H1 (cell line): ENCODE measurements at regions not wholly inside any gene's neighbourhood (a gene's known extent, or its start where the extent isn't known, plus 50 kb on each side); places are given as distances from the start of the nearest gene placed in this dataset.

Experiments used
- CTCF ChIA-PET: fragments of 300-600 bp; sonication (Branson Sonifier 250); formaldehyde crosslinking; loops from one replicate; lab custom pipeline; 2021; ENCODE audit not compliant: partially characterized antibody; lab: Charles Lee
- POLR2A ChIA-PET: fragments of 300-600 bp; sonication (Branson Sonifier 250); formaldehyde crosslinking; loops from one replicate; lab custom pipeline; 2021; ENCODE audit warnings: inconsistent platforms; ENCODE audit not compliant: partially characterized antibody; lab: Charles Lee
- DNase-seq, 2 experiments: peaks; one replicate each; pipeline versions ENCODE4 v3.0.0 to v3.0.0-alpha.2; 2010 to 2022; ENCODE audit warnings: low spot score in 2 of 2, low read depth in 1 of 2, mixed read lengths in 1 of 2
- FAIRE-seq: peaks from 2 replicates; lab custom pipeline; 2011; peaks lifted over from hg19 to GRCh38; lab: Jason Lieb, UNC
- H2AFZ ChIP-seq: 2 replicates; pipeline ENCODE4 v1.8.1; 2012; ENCODE audit warnings: low read length, inconsistent platforms
- H2AK5ac ChIP-seq: 2 replicates; pipeline ENCODE4 v1.6.1; 2013; ENCODE audit warnings: low read depth, low read length
- H2BK120ac ChIP-seq: replicated peaks from 2 replicates; pipeline ENCODE3; 2013; ENCODE audit warnings: low read depth, low read length, inconsistent platforms
- H2BK12ac ChIP-seq: 2 replicates; pipeline ENCODE4 v1.6.1; 2013; ENCODE audit warnings: low read depth, low read length
- H2BK15ac ChIP-seq: 2 replicates; pipeline ENCODE4 v1.6.1; 2013; ENCODE audit warnings: low read length
- H2BK20ac ChIP-seq: 2 replicates; pipeline ENCODE4 v1.6.1; 2013; ENCODE audit warnings: low read length
- H2BK5ac ChIP-seq: 2 replicates; pipeline ENCODE4 v1.6.1; 2013; ENCODE audit warnings: low read depth, low read length
- H3K14ac ChIP-seq: 2 replicates; pipeline ENCODE4 v1.6.1; 2013; ENCODE audit warnings: inconsistent platforms; ENCODE audit not compliant: insufficient read length
- H3K18ac ChIP-seq: 2 replicates; pipeline ENCODE4 v1.6.1; 2013; ENCODE audit warnings: low read length; ENCODE audit errors: extremely low read depth
- H3K23ac ChIP-seq: 2 replicates; pipeline ENCODE4 v1.6.1; 2013; ENCODE audit warnings: inconsistent platforms; ENCODE audit not compliant: insufficient read length
- H3K23me2 ChIP-seq: 2 replicates; pipeline ENCODE4 v1.6.1; 2013; ENCODE audit warnings: low read depth, low read length
- H3K27ac ChIP-seq: 2 replicates; pipeline ENCODE4 v1.6.1; 2011; ENCODE audit warnings: low read depth, low read length, inconsistent platforms
- H3K27me3 ChIP-seq, 4 experiments: replicated peaks in 1 of 4; 1 replicate in 1 of 4; 2 replicates in 3 of 4; pipeline versions ENCODE4 v1.6.1 to v1.8.1; 2011 to 2013; ENCODE audit warnings: low read length in 3 of 4, mild to moderate bottlenecking in 3 of 4, inconsistent platforms in 2 of 4, mixed read lengths in 2 of 4, moderate library complexity in 1 of 4; ENCODE audit not compliant: control insufficient read depth in 3 of 4, insufficient read depth in 3 of 4; ENCODE audit errors: extremely low read depth in 1 of 4
- H3K36me3 ChIP-seq, 4 experiments: 2 replicates each; pipeline versions ENCODE4 v1.6.1 to v1.8.1; 2011 to 2013; ENCODE audit warnings: mild to moderate bottlenecking in 4 of 4, low read length in 3 of 4, moderate library complexity in 2 of 4, control low read depth in 1 of 4, inconsistent platforms in 1 of 4; ENCODE audit not compliant: insufficient read depth in 4 of 4, control insufficient read depth in 2 of 4
- H3K4ac ChIP-seq: replicated peaks from 2 replicates; pipeline ENCODE3; 2013; ENCODE audit warnings: low read length, low read depth, mixed read lengths, inconsistent platforms; ENCODE audit not compliant: insufficient read length
- H3K4me1 ChIP-seq, 4 experiments: replicated peaks in 1 of 4; 1 replicate in 1 of 4; 2 replicates in 3 of 4; pipeline versions ENCODE4 v1.6.1 to v1.8.1; 2011 to 2013; ENCODE audit warnings: low read length in 3 of 4, inconsistent platforms in 2 of 4, mixed read lengths in 1 of 4; ENCODE audit not compliant: insufficient read depth in 4 of 4, control insufficient read depth in 3 of 4
- H3K4me2 ChIP-seq, 2 experiments: 2 replicates each; pipeline versions ENCODE4 v1.6.1 to v1.8.1; 2011 to 2013; ENCODE audit warnings: low read depth in 2 of 2, low read length in 2 of 2, control low read depth in 1 of 2, inconsistent platforms in 1 of 2, mild to moderate bottlenecking in 1 of 2; ENCODE audit not compliant: insufficient read depth in 1 of 2
- H3K4me3 ChIP-seq, 4 experiments: fragments of 200-600, 300-600 bp in 1 of 4; sonication (generic), shearing (Covaris generic), sonication (Bioruptor Twin) in 1 of 4; 2 replicates each; pipeline versions ENCODE4 v1.5.1 to v1.8.1; 2011 to 2016; ENCODE audit warnings: low read length in 4 of 4, low read depth in 3 of 4, control low read depth in 2 of 4, inconsistent platforms in 2 of 4, mild to moderate bottlenecking in 2 of 4, mixed read lengths in 1 of 4, moderate library complexity in 1 of 4; ENCODE audit not compliant: insufficient read depth in 2 of 4; ENCODE audit errors: extremely low read depth in 1 of 4
- H3K56ac ChIP-seq: replicated peaks from 2 replicates; pipeline ENCODE3; 2013; ENCODE audit warnings: low read depth, mild to moderate bottlenecking, mixed read lengths, low read length, inconsistent platforms; ENCODE audit not compliant: insufficient read length
- H3K79me1 ChIP-seq: 2 replicates; pipeline ENCODE4 v1.6.1; 2013; ENCODE audit warnings: low read depth, low read length, control low read depth
- H3K79me2 ChIP-seq, 2 experiments: 2 replicates each; pipeline versions ENCODE4 v1.6.1 to v1.8.1; 2012 to 2013; ENCODE audit warnings: low read length in 2 of 2, mild to moderate bottlenecking in 2 of 2, inconsistent platforms in 1 of 2; ENCODE audit not compliant: insufficient read depth in 2 of 2, control insufficient read depth in 1 of 2
- H3K9ac ChIP-seq, 4 experiments: replicated peaks in 1 of 4; 1 replicate in 1 of 4; 2 replicates in 3 of 4; pipeline versions ENCODE4 v1.6.1 to v1.8.1; 2011 to 2013; ENCODE audit warnings: low read depth in 3 of 4, low read length in 3 of 4, control low read depth in 2 of 4, mild to moderate bottlenecking in 2 of 4, moderate library complexity in 2 of 4, inconsistent platforms in 1 of 4; ENCODE audit errors: extremely low read depth in 1 of 4
- H3K9me3 ChIP-seq, 2 experiments: 2 replicates each; pipeline versions ENCODE4 v1.6.1 to v1.8.1; 2012 to 2013; ENCODE audit warnings: mild to moderate bottlenecking in 2 of 2, moderate library complexity in 2 of 2, control low read depth in 1 of 2, inconsistent platforms in 1 of 2, low read depth in 1 of 2, low read length in 1 of 2, mixed read lengths in 1 of 2; ENCODE audit not compliant: insufficient read depth in 2 of 2
- H4K20me1 ChIP-seq, 2 experiments: replicated peaks in 1 of 2; 2 replicates each; pipeline versions ENCODE3 to v1.8.1; 2011 to 2013; ENCODE audit warnings: inconsistent platforms in 2 of 2, low read length in 2 of 2, mild to moderate bottlenecking in 1 of 2; ENCODE audit not compliant: insufficient read depth in 2 of 2, control insufficient read depth in 1 of 2
- H4K5ac ChIP-seq: 2 replicates; pipeline ENCODE4 v1.6.1; 2013; ENCODE audit warnings: low read length, low read depth, mixed read lengths, inconsistent platforms; ENCODE audit not compliant: insufficient read length
- H4K8ac ChIP-seq: 2 replicates; pipeline ENCODE4 v1.8.0; 2013; ENCODE audit warnings: mild to moderate bottlenecking, moderate library complexity, low read length, inconsistent platforms; ENCODE audit not compliant: insufficient read depth; ENCODE audit errors: extremely low read depth
- H4K91ac ChIP-seq: replicated peaks from 2 replicates; pipeline ENCODE3; 2013; ENCODE audit warnings: low read length, mixed read lengths, inconsistent platforms; ENCODE audit not compliant: insufficient read length
- CTCF ChIP-seq, 3 experiments: IDR thresholded peaks; 1 replicate in 2 of 3; 2 replicates in 1 of 3; pipeline versions ENCODE4 v1.5.1 to v1.6.1; 2011; ENCODE audit warnings: low read length in 3 of 3, mild to moderate bottlenecking in 3 of 3, inconsistent platforms in 2 of 3, low read depth in 1 of 3, moderate library complexity in 1 of 3; ENCODE audit not compliant: insufficient read depth in 1 of 3; ENCODE audit errors: control extremely low read depth in 1 of 3
- JUN ChIP-seq: IDR thresholded peaks from 2 replicates; pipeline ENCODE4 v1.6.1; 2011; ENCODE audit warnings: low read depth, mild to moderate bottlenecking, improper control_type of control experiment, low read length
- SIRT6 ChIP-seq: IDR thresholded peaks from one replicate; pipeline ENCODE4 v1.7.1; 2012; ENCODE audit warnings: low read length, inconsistent platforms
- SIX5 ChIP-seq: IDR thresholded peaks from 2 replicates; pipeline ENCODE4 v1.6.1; 2011; ENCODE audit warnings: mild to moderate bottlenecking, low read depth, low read length
- ZNF274 ChIP-seq: IDR thresholded peaks from 2 replicates; pipeline ENCODE4 v1.7.0; 2012; ENCODE audit warnings: low read length, borderline replicate concordance; ENCODE audit errors: extremely low read depth
- WGBS, 2 experiments: shearing (Covaris generic) in 1 of 2; methylation state at CpG; one replicate each; pipeline versions ENCODE4 v1.1.6 to v1.1.7; 2013 to 2015; ENCODE audit warnings: low lambda C conversion rate in 2 of 2, mixed read lengths in 2 of 2, inconsistent platforms in 1 of 2, low coverage in 1 of 2, missing lambda C conversion rate in 1 of 2; ENCODE audit not compliant: insufficient replicate concordance in 2 of 2, insufficient coverage in 1 of 2, insufficient read length in 1 of 2; ENCODE audit errors: extremely low coverage in 1 of 2, missing lambda C conversion rate in 1 of 2; 5-methylcytosine and 5-hydroxymethylcytosine counted together

GRCh38 chr5:39933061-39933460 is 508.3 kb upstream of the DAB2 start:
- Histone ChIP-seq H3K23ac (no peak overlapping the region), H4K5ac (no peak overlapping the region), H3K9me3 (no peaks in the 10 kb centered on the region), H3K79me1 (no peaks in the 10 kb centered on the region; the same call in 1 of the 2 replicates), H2BK120ac (no peak overlapping the region), H3K4me2 (no peak overlapping the region), H3K14ac (no peak overlapping the region), H3K27me3 (no peaks in the 10 kb centered on the region), H2BK20ac (no peak overlapping the region), H3K9ac (no peak overlapping the region), H4K91ac (no peak overlapping the region), H3K18ac (no peak overlapping the region), H3K56ac (no peak overlapping the region), H2AFZ (no peak overlapping the region), H3K4ac (no peak overlapping the region), H2BK12ac (no peak overlapping the region), H4K20me1 (no peaks in the 10 kb centered on the region), H3K36me3 (no peaks in the 10 kb centered on the region), H4K8ac (no peak overlapping the region), H2BK5ac (no peak overlapping the region), H3K23me2 (no peaks in the 10 kb centered on the region), H3K27ac (no peak overlapping the region), H3K4me3 (no peak overlapping the region), H2BK15ac (no peak overlapping the region), H2AK5ac (no peak overlapping the region), H3K4me1 (no peaks in the 10 kb centered on the region), H3K79me2 (no peaks in the 10 kb centered on the region)
- FAIRE-seq (no peak), DNase-seq (no peak)
- TF ChIP-seq ZNF274 (no peak), CTCF (IDR thresholded peaks at IDR 0.05; ENCODE audit: control extremely low read depth in 1 of 3, insufficient read depth in 1 of 3, low read depth in 1 of 3, low read length in 3 of 3) (no peak), JUN (no peak), SIRT6 (no peak), SIX5 (no peak)
- 94% methylated on average over 1 of the region's 1 CpG; no CpG with 5 or more reads in 1 of the 2 experiments for WGBS, 2 experiments
- ChIA-PET POLR2A (no interaction called here), CTCF (no interaction called here)
